ENCODE measurements at regions not wholly inside any gene's neighbourhood (a gene's known extent, or its start where the extent isn't known, plus 50 kb on each side); places are given as distances from the start of the nearest gene placed in this dataset.

DNA sequence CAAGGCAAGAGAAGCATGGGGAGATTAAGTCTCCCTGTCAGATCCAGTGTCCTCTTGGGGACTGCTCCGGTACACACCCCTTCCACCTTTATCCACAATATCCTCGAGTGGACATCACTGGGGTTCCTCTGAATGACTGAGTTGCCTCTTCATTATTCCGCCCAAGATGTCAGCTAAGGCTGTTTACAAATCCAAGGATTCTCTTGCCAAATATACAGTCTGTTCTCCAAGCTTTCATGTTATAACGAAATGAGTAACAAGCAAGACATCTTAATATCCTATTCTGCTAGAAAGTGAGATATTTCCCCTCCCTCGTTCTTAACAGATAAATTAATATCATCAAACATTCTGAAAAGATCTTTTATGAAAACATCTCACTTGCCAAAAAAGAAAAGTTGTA, 314.1 kb upstream of the IRX5 start:
- DNase-seq: no peak

- DNase-seq: no peak
These were observed 319.0 kb upstream of the IRX3 start for GRCh38 chr16:54605536-54606066.

GRCh38 chr16:54602666-54603065, 316.1 kb upstream of the IRX3 start:
- DNase-seq: peak; percentile 41

- no peak for DNase-seq
These were observed 310.6 kb upstream of the IRX3 start for GRCh38 chr16:54597222-54597621.

GRCh38 chr16:54595621-54596020, 309.0 kb upstream of the IRX3 start:
- DNase-seq: no peak

DNA sequence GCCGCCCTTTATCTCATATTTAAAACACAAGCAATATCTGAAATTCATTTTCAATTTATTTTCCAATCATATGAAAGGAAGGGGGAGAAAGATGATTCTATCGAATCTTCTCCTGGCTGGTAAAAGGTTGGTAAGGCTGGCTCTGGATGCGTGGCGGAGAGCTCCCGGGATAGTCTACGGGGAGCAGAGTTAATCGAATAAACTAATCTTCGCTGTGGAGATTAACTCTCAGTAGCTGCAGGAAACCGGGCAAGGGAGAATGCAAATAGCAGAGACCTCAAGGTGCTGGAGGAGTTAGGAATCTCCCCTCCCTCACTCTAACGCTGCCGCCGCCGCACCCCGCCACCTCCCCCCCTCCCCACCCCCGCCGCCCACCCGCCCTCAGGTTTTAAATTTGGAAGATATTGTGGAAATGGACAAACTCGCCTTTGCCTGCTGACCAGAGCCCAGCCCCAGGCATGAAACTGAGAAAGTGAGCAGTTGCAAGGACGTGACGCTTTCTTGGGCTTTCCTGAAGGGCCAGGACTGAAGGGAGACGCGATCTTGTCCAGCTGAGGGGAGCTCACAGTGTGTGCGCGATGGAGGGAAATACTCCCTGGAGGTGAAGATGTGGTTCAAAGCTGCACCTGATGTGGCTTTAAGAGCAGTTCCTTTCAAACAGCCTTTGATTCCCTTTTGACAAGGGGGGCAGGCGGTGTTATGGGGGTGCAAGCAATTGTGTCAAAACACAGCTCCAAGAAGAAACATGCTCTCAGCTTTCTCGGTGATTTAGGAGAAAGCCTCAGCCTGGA, 308.2 kb upstream of the IRX3 start:
- no peak for DNase-seq

- no peak for DNase-seq
These were observed 305.2 kb upstream of the IRX3 start for GRCh38 chr16:54591816-54592246.

GRCh38 chr16:54590836-54591235, 304.2 kb upstream of the IRX3 start:
- DNase-seq: no peak

DNA sequence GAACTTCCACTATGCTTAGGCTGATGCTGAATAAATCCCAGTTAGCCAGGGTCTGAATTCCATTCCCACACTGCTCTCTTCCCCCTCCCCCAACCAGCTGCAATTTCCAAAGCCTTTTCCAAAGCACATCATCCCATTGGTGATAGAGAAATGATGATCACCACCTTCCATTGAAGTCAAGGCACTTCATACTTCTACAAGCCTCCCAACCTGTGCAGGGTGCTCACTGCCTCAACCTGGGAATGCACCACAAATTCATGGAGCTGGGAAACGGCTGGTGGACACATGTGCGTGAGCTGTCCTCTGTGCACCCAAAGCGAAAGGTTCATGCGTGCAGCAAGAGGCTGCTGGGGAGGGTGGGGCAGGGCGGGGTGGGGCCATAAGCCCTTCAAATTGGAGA, 302.7 kb upstream of the IRX3 start:
- DNase-seq: no peak

DNA sequence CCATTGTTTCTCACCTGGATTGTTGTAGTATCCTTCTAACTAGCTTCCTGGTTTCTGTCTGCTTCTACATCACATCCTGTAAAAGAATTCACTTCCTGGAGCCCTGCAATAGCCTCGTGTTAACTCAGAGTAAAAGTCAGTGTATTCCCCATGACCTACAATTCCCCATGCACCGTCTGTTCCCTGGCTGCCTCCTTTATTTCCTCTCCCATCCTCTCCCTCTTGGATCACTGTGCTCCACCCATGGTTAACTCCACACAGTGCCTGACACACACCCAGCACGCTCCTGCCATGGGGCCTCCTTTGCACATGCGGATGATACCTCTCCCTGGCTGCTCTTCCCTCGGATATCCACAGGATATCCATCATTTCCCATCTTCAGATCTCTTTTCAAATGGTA, 301.4 kb upstream of the IRX3 start:
- no peak for DNase-seq

GRCh38 chr16:54587176-54587515, 300.6 kb upstream of the IRX3 start:
- DNase-seq: no peak

DNA sequence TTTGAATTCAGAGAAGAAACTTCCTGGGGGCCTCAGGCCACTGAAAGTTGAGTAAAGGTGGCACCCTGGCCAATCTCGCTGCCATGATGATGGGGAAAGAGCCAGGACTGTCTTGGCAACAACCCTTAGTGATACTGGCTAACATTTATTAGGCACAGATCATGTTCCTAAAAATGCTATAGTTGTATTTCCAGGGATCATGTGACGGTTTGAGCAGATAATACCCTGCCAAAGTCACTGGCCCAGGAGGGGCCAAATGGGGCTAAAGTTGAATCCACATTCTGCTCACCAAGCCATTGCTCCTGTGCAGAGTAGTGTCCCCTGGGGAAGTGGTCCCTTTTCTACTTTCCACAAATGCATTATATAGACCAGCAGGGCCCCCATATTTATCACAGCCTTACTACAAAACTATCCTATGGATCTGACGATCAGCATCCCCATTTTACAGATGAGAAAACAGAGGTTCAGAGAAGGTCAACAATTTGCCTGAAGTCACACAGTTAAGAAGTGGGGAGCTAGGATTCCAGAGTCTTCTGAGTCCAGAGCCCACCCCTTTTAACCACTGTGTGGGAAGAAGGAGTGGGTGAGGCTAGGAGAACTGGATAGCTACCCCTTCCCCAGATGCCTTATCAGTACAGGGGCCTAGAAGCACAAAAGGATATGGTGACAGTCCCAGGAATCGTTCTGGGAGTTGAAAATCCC, 300.0 kb upstream of the IRX3 start:
- DNase-seq: no peak

DNA sequence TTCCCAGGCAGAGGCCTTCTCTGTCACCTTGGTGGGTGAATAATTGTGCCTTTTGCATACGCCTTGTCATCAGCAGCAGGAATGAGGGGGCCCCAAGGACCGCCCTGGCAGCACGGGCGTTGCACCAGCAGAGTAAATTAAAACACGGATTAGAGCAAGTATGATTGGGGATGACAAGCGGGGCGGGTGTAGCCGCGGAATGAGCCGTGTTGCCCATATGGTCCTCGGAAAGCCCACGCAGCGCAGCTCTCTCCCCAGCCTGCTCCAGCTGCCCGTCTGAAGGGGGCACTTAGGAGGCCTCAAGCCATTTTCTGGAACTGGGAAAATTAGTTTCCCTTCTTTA, 299.4 kb upstream of the IRX3 start:
- DNase-seq: no peak

GRCh38 chr16:54585094-54585997, 298.8 kb upstream of the IRX3 start:
- no peak for DNase-seq

- no peak for DNase-seq
These were observed 297.5 kb upstream of the IRX3 start for GRCh38 chr16:54584121-54584520.

DNA sequence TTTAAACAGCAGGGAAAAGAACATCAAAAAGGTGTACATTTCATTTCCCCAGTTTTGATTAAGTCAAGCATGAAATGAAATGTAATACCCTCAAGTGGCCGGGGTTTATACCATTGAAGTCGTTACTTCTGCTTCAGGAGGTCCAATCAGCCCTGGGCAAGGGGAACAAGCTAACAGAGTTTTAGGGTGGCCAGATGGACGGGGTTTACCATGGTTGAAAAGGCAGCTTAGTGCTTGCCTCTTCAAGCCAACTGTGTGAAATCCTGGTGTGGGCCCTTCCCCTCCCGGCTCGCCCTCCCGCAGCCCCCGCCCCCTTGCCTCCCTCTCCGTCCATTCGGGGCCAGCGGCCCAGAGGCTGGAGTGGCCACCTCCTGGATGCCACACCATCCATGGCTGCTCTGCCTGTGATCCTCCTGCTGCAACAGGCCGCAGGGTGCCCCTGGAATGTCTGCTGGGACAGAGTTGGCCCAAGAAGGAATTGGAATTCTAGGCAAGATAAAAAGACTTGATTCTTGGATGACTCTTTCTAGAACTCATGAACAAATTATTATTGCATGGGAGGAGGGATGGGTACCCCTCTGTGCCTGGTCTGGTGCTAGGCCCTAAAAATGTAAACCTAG, 296.2 kb upstream of the IRX3 start:
- DNase-seq: no peak

DNA sequence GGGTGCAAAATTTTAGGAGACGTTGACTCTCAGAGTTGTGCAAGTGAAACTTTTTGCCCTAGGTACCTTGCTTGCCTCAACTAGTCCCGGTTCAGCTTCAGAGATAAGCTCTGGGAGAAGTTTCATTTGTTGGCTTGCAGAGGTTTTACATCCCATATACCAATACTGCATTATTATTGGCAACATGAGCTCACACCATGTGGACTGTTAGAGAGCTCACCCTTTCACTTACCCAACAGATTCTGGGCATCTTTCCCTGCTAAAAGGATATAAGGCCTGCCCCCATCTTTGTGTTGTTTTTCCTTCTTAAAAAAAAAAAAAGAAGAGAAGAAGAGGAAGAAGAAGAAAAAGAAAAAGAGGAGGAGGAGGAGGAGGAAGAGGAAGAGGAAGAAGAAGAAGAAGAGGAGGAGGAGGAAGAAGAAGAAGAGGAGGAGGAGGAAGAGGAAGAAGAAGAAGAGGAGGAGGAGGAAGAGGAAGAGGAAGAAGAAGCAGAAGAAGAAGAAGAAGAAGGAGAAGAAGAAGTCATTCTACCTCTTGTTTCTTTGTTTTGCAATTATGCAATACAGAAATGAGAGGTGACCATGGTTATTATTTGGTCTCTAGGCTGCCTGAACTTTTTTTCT, 292.6 kb upstream of the IRX3 start:
- DNase-seq: no peak

DNA sequence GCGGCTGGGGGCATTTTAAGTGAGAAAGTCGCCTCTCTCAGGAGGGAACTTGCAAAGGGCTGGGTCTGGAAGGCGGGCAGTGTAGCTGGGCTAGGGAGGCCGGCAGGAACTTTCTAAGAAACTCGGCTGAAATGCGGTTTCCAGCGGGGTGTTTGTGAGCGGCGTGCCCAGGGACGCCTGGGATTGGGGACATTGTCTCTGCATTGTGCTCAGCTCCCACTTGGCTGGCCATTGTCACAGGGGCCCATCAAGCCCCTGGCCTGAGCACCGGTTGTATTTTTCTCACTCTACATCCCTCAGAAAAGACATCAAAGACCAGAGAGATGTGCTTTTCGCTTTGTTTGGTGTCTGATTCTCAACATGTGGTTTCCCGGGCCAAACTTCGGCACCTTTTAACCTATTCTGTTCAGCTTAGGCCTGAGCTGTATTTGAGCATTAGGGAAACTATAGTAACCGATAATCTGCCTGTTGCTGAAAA, 291.1 kb upstream of the IRX3 start:
- DNase-seq: no peak

- DNase-seq: no peak
These were observed 290.2 kb upstream of the IRX3 start for GRCh38 chr16:54576785-54577184.

- no peak for DNase-seq
These were observed 282.6 kb upstream of the IRX3 start for GRCh38 chr16:54568906-54569807.

- no peak for DNase-seq
These were observed 278.3 kb upstream of the IRX3 start for GRCh38 chr16:54564841-54565240.
